K562 (cell line): ENCODE measurements at regions not wholly inside any gene's neighbourhood (a gene's known extent, or its start where the extent isn't known, plus 50 kb on each side); places are given as distances from the start of the nearest gene placed in this dataset.

Experiments used
- CTCF ChIP-seq, 3 experiments: IDR thresholded peaks in 2 of 3; conservative IDR thresholded peaks in 1 of 3; 2 replicates each; pipeline ENCODE4 v1.5.1; 2011 to 2012; ENCODE audit warnings: low read length in 3 of 3, mild to moderate bottlenecking in 3 of 3, control low read depth in 2 of 3, improper control_type of control experiment in 1 of 3, inconsistent platforms in 1 of 3, low read depth in 1 of 3, mixed read lengths in 1 of 3, moderate library complexity in 1 of 3; ENCODE audit not compliant: insufficient read depth in 2 of 3
- E2F1 ChIP-seq: sonication (generic); formaldehyde crosslinking; IDR thresholded peaks from 2 replicates; pipeline ENCODE4 v1.8.1; 2023; ENCODE audit warnings: mild to moderate bottlenecking, missing genetic modification reagents, moderate library complexity
- E2F4 ChIP-seq: sonication (generic); formaldehyde crosslinking; IDR thresholded peaks from 2 replicates; pipeline ENCODE4 v1.8.0; 2022; ENCODE audit warnings: mild to moderate bottlenecking, low read depth, missing genetic modification reagents
- ELF4 ChIP-seq: fragments of 450-650 bp; formaldehyde crosslinking; IDR thresholded peaks from 2 replicates; pipeline ENCODE4 v1.4.0; 2022; ENCODE audit warnings: missing genetic modification characterization
- POLR2AphosphoS5 ChIP-seq: IDR thresholded peaks from 2 replicates; pipeline ENCODE4 v1.6.1; 2011; ENCODE audit warnings: mild to moderate bottlenecking, low read depth, low read length, moderate library complexity; ENCODE audit not compliant: control insufficient read depth, insufficient read depth
- SETDB1 ChIP-seq: IDR thresholded peaks from one replicate; pipeline ENCODE4 v1.6.1; 2012; ENCODE audit warnings: low read length, control low read depth, inconsistent platforms
- ZBED1 ChIP-seq: IDR thresholded peaks from 2 replicates; pipeline ENCODE4 v1.6.1; 2014
- ZNF165 ChIP-seq: fragments of 250-450 bp; sonication (Bioruptor Pico); IDR thresholded peaks from 2 replicates; pipeline ENCODE4 v1.4.0; 2020; ENCODE audit warnings: borderline replicate concordance
- ZNF24 ChIP-seq: fragments of 450-650 bp; IDR thresholded peaks from 2 replicates; pipeline ENCODE4 v1.6.1; 2016

GRCh38 chr3:23669541-23670255 lies 136.1 kb upstream of the UBE2E1 start:
- TF ChIP-seq E2F1 (CRISPR knock-in tag): no peak
- no peak for TF ChIP-seq ZNF165 (CRISPR knock-in tag)
- TF ChIP-seq SETDB1: no peak
- TF ChIP-seq ELF4: no peak
- TF ChIP-seq CTCF (IDR thresholded peaks at IDR 0.05 in 2 of 3, conservative IDR thresholded peaks at IDR 0.05 in 1 of 3; ENCODE audit: insufficient read depth in 2 of 3, low read depth in 1 of 3, low read length in 3 of 3): no peak
- no peak for TF ChIP-seq ZNF24
- no peak for TF ChIP-seq POLR2AphosphoS5
- no peak for TF ChIP-seq E2F4 (CRISPR knock-in tag)
- no peak for TF ChIP-seq ZBED1
